Stimulated activated CD4-positive, alpha-beta T cell treated with anti-CD3 and anti-CD28 coated beads, TNF-alpha, amount 100 ng/mL, for 1 hour (primary cell): ENCODE measurements at regions not wholly inside any gene's neighbourhood (a gene's known extent, or its start where the extent isn't known, plus 50 kb on each side); places are given as distances from the start of the nearest gene placed in this dataset.

Experiments
- DNase-seq, 3 donors: peaks; one replicate each; pipeline ENCODE4 v3.0.0-alpha.2; 2020; ENCODE audit warnings: low read depth in 3 of 3, low spot score in 1 of 3

DNA sequence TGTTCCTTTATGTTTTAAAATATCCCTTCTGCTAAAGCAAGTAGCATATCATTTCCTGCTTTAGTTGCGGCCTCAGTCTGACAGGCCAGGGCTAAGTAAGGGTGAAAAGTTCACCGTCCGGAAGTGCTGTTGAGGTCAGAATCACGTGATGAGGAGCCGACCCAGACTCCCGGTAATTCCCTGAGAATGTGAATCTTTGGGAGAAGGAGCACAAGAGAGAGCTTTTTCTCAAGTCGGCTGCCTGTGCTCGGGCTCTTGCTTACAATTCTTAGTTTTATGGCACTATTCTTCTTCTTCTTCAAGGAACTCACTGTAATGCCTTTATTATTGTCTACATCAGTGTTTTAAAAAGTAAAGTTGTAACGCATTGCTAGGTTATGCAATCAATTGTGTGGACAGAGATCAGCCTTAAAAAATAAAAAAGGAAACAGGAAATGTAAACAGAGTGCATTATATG, 309.3 kb downstream of the PRL start:
- DNase-seq = no peak

DNA sequence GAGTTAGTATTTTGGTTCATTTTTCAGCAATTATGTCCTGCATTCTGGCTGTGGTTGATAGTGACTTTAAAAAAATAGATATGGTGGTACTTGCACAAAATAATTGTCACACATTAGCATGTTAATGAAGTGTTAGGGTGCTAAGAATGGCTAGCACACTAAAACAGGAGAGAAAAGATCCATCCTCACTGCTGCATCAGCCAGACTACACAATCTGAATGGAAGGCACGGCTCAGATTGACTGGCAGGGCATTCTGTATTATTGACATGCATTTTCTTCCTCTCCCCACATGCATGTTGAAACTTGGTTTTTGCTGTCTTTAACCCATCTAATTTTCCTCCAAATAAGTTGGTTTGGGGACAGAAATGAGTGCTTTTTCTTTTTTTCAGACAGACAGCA, 306.3 kb downstream of the PRL start:
- no peak for DNase-seq

DNA sequence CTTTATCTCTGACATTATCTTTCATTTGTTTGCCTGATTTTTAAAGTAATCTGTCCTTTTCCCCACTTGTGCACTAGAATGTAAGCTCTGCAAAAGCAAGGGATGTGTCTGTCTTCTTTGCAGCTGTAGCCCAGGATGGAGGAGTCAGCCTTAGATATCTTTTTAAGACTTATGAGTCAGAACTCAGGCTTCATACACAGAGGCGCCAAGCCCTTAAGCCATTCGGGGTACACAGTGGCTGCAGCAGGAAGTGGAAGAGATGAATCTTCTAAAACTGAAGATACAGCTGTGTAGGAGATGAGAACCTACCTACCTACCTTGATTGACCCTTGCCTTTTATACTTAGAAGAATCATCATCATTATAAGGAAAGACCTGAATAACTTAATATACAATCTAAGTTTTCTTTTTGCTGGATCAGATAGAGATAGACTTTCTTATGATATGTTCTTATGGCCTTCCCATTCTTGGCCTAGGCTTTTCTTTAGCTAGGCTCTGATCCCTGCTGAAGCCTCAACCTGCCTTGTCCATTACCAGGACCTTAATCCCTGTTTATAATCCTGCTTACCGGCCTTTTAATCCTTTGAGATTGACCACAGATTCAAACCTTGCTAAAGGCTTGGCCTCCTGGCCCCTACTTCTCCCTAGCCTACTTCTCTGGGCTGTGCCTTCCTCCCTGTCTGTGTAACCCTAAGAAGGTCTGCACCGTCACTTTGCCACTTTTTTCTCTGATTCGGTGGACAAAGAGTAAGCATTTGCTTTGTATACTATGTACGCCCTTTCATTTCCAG, 304.5 kb downstream of the PRL start:
- DNase-seq = no peak

DNA sequence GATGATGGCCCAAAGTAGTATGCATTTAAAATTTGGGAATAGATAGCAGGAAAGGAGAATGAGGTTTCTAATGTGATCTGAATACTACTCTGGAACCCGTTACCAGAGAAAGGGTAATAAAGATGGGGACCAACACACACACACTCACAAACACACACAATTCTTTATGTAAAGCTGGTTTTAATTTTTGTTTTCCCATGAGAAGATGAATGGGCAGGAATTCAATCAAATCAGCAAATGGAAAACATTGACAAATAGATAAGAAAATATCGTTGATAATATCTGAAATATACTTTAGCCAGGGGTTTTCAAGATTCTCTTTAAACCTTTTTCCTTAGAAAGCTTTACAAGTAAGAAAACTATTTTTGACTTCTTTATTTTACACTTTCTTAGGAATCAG, 303.0 kb downstream of the PRL start:
- DNase-seq = no peak

DNA sequence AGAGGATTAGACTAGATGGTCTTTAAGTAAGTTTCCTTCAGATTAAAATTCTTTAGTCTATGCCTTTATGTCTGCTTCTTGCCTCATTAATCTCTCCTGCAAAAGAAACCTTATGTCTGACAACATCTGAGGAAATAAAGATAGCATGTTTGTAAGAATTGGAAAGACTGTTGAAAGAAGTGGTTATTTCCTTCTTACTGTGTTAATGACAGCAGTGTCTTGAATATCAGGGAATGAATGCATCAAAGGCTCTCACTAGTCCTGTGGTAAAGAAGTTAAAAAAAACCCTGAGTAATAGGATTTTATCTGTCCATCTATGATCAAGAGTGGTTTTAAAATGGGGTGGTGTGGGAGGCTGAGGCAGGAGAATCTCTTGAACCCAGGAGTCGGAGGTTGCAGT, 302.0 kb downstream of the PRL start:
- no peak for DNase-seq

DNA sequence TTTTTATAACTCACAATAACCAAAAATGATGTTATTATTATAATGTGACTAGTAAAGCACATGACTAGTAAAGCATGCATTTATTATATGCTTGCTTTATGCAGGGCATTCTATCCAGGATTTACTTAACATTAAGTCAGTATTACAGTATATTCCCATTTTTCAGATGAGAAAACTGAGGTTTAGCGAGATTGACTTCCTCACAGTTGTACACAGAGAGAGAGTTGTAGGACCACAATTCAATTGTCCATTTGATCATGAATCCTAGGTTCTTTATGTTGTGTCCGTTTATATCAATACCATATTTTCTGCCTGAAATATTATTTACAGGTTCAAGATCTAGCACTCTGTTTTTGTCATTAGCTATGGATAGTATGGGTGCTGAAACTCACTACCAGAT, 301.5 kb downstream of the PRL start:
- DNase-seq = no peak

DNA sequence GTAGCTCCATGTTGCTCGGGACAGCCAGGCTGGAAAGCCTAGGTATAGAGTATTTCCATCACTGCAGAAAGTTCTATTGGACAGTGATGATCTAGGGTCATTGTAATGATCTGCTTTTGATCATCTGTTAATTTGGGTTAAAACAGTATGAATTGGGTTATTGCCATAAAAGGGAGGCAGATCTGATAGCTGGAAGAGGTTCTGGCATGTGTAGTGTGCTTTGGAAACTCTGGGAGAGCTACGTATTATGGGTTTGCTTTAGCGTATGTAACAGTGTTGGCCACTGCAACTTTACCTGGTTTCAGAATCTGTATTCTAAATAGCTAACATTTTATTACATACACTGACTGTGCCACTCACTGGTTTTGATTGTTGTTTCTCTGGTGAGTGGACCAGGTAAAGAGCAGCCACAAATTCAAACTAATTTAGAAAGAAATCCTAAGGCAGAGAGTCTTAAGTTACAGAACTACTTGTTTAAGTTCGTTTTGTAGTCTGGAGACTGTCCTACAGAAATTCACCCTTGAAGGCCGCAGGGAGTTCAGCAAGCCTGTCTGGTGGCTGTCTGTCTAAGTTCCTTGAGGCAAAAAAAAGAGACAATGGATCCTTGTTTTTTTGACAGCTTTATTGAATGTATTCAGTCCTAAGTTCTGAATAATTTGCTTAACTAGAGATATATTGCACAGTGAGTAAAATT, 300.3 kb downstream of the PRL start:
- DNase-seq = no peak

DNA sequence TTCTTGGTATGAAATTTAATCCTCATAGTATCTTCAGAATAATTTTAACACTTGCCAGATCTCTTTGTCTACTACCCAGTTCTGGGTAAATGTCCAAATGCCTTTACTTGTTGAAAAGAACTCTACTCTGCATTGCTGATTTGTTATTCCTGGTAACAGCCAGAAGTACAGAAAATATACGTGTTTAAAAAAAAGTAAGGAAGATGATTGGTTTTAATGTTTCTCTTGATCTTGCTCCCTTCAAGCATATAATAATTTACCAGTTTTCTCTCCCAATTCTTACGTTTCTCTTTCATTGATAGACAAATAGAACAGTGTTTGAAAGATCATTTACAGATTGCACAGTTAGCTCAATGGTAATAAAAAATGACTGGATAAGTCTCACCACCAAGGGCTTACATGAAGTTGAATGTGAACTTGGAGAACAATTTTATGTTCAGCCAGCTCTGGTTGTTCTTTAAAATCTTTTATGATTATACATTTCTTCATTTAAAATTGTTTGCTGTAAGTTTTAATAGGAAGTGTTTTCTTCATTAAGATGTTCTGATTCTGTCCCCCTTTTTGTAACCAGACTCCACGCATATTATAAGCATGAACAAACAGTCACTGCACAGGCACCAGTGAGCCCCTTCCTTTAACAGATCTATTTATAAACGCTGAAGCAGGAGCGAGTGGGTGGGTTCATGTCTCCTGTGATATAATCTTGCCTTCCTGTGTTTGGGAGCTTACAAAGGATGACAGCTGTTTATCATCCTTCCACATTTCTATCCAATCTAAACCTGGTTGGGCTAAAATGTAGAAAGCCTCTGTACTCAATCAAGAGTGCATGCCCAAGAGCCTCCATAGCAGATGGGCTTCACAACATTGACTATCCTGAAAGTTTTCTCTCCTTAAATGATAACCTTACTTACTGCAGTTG, 299.5 kb downstream of the PRL start:
- DNase-seq = no peak

DNA sequence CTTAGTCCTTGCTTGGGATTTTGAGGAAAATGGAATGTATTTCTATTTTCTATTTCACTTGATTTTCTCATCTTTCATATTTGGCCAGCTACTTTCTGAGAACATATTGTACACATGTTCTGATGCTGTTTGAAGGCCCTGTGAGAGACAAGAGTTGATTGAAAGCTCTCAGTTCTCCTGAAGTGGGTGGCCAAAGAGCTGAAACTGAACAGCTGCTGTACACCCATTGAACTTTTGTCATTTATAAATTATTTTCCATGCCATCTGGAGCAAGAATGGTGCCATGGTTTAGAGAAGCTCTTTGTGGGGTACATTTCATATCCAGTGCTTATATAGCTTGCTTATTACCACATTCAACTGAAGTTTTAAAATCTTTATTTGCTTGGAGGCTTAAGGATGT, 298.3 kb downstream of the PRL start:
- DNase-seq = no peak

DNA sequence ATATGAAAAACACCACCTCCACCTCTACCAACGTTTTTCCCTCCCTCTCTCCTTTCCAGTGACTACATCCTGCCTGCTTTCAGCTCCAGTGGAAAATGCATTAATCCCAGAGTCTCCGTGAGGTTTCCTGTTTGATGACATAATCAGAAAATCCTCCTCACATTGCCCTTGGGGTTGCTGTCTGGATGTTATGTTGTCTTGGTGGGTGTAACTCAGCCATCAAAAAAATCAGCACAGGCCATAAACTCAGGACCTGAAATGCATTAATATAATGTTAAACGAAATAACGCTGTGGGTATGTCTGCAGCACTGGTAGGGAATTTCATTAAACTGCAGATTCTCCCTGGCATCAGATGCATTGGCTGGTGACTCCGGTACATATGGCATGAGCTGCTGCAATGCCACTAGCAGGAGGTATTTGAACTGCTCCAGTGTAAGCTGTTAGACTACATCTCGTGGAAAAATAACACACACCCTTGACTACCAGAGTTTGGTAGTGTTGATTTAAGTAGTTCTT, 297.8 kb downstream of the PRL start:
- DNase-seq = no peak

DNA sequence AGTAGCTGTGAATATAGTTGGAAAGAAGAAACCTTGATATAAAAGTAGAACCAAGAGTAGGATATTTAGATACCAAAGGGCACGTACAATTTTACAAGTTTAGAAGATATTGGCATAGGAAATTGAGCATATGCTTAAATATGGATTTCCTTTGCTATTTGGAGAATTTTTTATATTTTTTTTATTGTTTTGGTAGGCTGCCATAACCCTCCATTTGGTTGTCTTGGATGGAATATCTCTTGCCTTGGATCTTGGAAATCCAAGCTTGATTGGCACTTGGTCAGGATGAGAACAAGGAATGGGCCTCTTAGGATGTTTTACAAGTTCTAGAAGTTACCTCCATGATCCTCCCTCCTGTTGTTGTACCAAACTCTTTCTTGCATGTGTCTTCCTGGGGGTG, 297.1 kb downstream of the PRL start:
- no peak for DNase-seq

DNA sequence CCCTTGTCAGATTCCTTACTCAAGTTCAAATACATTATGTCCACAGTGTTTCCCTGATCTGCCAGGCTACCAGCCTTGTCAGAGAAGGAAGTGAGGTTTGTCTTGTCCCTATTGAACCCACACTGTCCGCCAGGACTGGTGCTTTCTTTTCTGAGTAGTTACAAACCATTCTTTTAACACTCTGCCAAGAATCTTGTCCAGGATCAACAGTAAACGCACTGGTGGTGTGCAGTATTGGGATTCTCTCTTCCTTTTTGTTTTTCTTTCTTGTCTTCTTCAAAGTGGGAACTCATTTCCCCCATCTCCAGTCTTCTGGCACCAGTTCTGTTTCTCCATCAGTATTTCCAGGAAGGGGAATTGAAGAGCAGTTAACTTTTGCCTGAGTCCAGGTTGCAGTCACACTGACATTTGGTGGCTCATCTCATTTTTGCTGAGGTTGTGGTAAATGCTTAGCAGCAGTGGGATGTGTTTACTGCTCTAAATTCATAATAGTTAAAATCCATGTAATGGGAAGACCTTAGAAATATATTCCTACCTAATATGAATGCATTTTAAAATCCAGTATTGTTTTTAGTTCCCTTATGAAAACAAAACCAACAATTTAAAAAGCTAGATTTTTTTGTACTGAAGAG, 295.3 kb downstream of the PRL start:
- DNase-seq = no peak

DNA sequence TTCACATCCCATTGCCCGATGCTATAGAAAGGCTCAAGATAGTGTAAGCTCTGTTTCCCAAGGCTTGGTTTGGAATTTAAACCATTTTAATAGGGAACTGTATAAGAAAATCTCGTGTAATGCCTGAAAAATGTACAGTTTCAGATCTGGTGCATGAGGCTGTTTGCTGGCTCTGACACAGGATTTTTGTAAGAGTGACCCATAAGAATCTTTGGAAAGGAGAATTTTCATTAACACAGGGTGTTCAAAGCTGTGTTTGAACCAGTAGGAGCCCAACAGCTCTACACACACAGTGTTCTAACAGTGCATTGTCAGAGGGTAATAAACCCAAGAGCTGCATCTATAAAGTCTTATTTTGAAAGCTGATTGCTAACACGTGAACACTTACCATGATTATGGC, 293.5 kb downstream of the PRL start:
- no peak for DNase-seq

DNA sequence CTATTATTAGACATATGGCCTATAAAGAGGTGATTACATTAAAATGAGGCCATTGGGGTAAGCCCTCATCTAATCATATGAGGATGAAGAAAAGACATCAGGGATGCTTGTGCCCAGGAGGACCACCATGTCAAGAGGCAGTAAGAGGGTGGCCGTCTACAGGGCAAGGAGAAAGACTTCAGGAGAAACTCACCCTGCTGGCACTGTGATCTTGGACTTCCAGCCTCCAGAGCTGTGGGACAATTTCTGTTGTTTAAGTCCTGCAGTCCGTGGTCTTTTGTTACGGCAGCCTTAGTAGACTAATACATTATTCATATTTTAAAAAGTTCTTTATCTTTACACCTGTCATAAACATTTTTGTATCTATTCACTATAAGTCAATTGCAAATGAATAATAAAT, 290.0 kb downstream of the PRL start:
- no peak for DNase-seq

DNA sequence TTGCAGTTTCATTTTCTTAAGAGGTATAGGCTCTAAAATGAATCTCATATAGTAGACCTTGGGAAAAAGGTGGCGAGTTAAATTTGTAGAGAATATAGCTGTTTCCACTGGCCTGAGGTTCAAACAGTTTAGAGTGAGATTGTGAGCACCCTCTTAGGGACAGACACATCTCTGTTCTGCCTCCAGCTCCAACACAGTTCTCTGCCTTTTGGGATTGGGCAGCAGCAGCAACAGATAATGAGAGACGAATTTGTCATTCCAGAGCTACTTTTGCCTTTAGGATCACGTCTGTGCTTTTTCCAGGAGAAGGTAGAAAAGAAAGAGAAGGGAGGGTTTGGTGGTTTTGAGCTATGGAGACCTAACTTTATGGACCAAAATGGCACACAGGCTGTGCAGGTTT, 289.4 kb downstream of the PRL start:
- no peak for DNase-seq

DNA sequence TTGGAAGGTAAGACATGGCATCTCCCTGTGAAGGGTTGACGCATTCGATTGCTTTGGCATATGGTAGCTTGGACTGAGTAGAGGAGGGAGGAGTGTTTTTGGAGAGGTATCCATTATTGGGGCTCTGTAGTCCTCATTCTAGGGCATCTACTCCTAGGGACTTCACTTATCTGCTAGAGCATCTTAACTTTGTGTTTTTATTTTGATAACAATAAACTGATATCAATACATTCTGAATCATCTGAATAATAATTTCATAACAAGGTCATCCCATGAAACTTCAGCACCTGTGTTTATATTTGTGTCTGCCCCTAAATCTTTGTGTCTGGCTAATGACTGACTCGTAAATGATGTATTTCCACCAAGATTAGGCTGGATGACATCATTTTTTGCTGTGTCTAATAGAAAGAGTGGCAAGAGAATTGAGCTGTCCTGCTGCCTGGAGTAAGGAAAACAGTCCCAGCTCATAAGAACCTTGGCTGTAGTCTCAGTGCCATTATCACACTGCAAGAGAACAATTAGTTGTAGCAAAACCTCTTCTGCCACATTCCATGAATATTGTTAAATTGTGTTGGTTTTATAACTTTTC, 288.5 kb downstream of the PRL start:
- no peak for DNase-seq

DNA sequence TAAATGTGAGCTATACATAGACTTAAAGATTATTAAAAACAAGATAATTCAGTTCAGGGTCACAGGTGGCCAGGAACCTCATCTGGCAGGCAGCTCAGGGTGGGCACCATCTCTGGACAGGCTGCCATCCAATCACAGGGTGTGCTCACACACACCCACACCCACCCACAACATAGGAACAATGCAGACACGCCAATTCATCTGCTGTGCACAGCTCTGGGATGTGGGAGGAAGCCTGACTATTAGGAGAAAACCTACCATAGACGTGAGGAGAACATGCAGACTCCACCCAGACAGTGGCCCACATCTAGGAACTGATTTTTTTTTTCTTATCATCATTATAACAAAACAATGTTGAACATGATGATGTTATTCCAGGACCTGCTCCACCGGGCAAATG, 286.7 kb downstream of the PRL start:
- no peak for DNase-seq

DNA sequence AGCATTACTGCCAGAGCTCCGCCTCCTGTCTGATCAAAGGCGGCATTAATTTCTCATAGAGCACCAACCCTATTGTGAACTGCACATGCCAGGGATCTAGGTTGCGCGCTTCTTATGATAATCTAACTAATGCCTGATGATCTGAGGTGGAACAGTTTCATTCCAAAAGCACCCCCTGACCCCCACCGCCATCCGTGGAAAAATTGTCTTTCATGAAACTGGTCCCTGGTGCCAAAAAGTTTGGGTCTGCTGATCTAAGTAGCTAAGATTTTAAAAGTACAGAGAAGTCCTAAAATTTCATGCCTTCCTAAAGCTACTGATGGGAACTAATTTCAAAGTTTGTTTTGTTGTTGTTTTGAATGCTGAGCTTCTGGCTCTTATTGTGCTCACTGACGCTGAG, 281.6 kb downstream of the PRL start:
- DNase-seq = no peak

DNA sequence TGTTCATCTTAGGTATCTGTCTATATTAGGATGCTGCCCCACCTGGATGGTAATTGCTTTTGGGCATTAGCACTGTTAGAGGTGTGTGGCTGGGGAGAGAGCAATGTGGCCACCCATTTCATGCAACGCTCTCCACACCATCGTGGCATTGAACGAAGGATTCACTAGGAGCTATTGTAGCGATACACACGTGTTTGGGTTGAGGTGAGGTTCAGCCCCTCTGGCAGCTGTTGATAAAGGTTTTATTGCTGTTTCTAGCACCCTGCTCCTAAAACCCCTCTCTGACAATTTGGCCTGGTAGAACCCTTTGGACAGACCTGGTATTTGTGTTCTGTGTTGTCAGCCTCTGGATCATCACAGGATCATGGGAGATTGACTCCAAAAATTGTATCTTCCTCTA, 280.9 kb downstream of the PRL start:
- no peak for DNase-seq

DNA sequence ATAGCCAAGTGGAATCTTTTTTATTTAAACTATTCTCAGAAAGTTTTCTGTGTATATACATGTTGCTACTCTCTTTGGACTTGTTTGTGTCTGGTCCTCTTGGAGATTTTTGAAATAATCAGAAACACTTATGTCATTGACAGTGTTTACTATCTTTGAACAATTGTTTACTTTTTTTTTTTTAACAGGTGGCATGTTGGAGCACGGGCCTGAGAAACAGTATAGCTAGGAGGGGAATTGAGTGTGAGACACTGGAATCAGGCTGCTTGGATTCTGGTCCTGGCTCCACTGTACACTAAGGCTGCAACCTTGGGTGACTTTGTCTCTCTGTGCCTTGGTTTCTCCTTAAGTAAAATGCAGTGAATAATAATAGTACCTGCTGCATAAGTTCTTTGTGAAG, 279.6 kb downstream of the PRL start:
- no peak for DNase-seq

DNA sequence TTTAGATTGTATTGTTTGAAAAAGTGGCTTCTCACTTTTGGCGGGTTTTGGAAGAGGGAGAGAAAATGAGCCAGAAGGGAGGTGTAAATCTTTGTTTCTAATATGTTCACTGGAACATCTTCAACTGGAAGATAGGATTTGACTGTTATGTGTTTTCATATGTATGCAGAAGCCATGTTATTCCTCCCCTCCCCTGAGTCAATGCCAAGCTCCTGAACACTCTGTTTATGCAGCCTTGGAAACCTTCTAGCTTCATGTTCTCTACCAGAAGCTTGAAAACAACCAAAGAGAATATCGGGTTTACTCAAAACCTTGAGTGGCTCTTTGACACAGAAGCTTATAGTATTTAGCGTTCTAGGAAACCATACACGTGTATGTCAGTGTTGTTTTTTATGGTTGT, 279.1 kb downstream of the PRL start:
- no peak for DNase-seq
